GM23248 (cell line): ENCODE measurements at regions not wholly inside any gene's neighbourhood (a gene's known extent, or its start where the extent isn't known, plus 50 kb on each side); places are given as distances from the start of the nearest gene placed in this dataset.

Experiments
- DNase-seq: peaks from one replicate; pipeline ENCODE4 v3.0.0-alpha.2; 2015
- H2AFZ ChIP-seq: fragments of 200-600 bp; sonication (generic); 2 replicates; pipeline ENCODE4 v1.6.1; 2016; ENCODE audit warnings: antibody characterized with exemption
- H3F3A ChIP-seq: fragments of 200-600 bp; sonication (generic); 2 replicates; pipeline ENCODE4 v1.6.1; 2016; ENCODE audit warnings: mild to moderate bottlenecking, antibody characterized with exemption, mixed run types; ENCODE audit not compliant: insufficient read depth
- H3K27ac ChIP-seq: fragments of 200-600 bp; sonication (generic); 2 replicates; pipeline ENCODE4 v1.5.1; 2016; ENCODE audit warnings: mild to moderate bottlenecking
- H3K27me3 ChIP-seq: fragments of 200-600 bp; sonication (generic); replicated peaks from 2 replicates; pipeline ENCODE4 v1.6.1; 2016; ENCODE audit warnings: mild to moderate bottlenecking; ENCODE audit not compliant: insufficient read depth
- H3K36me3 ChIP-seq: fragments of 200-600 bp; sonication (generic); 2 replicates; pipeline ENCODE4 v1.6.1; 2016; ENCODE audit warnings: low read depth, mild to moderate bottlenecking
- H3K4me1 ChIP-seq: fragments of 200-600 bp; sonication (generic); 2 replicates; pipeline ENCODE4 v1.6.1; 2016; ENCODE audit warnings: mild to moderate bottlenecking; ENCODE audit not compliant: insufficient read depth
- H3K4me2 ChIP-seq: fragments of 200-600 bp; sonication (generic); one replicate; pipeline ENCODE4 v1.6.1; 2016; ENCODE audit warnings: mild to moderate bottlenecking; ENCODE audit not compliant: unreplicated experiment
- H3K4me3 ChIP-seq: fragments of 200-600 bp; sonication (generic); 2 replicates; pipeline ENCODE4 v1.5.1; 2016; ENCODE audit warnings: mild to moderate bottlenecking
- H3K79me2 ChIP-seq: fragments of 200-600 bp; sonication (generic); 2 replicates; pipeline ENCODE4 v1.6.1; 2016; ENCODE audit warnings: mild to moderate bottlenecking; ENCODE audit not compliant: insufficient read depth
- H3K9ac ChIP-seq: fragments of 200-600 bp; sonication (generic); 2 replicates; pipeline ENCODE4 v1.6.1; 2016; ENCODE audit warnings: mild to moderate bottlenecking
- H3K9me2 ChIP-seq: fragments of 200-600 bp; sonication (generic); 2 replicates; pipeline ENCODE4 v1.6.1; 2016; ENCODE audit warnings: mixed run types, mild to moderate bottlenecking, moderate library complexity; ENCODE audit not compliant: insufficient read depth
- H3K9me3 ChIP-seq: fragments of 200-600 bp; sonication (generic); one replicate; pipeline ENCODE4 v1.6.1; 2017; ENCODE audit warnings: low read depth
- H4K20me1 ChIP-seq: fragments of 200-600 bp; sonication (generic); 2 replicates; pipeline ENCODE4 v1.6.0; 2016; ENCODE audit not compliant: insufficient read depth
- EZH2 ChIP-seq: fragments of 200-600 bp; sonication (generic); IDR thresholded peaks from 2 replicates; pipeline ENCODE4 v1.6.1; 2018; ENCODE audit warnings: antibody characterized with exemption, mild to moderate bottlenecking; ENCODE audit not compliant: insufficient read depth, poor library complexity, severe bottlenecking
- EZH2phosphoT487 ChIP-seq: fragments of 200-600 bp; sonication (generic); IDR thresholded peaks from 2 replicates; pipeline ENCODE4 v1.6.1; 2018; ENCODE audit warnings: antibody characterized with exemption, moderate library complexity, mild to moderate bottlenecking, low read depth; ENCODE audit not compliant: insufficient read depth
- WGBS, 2 experiments: methylation state at CpG; one replicate each; pipeline ENCODE4 v1.1.6; 2015 to 2017; ENCODE audit warnings: low lambda C conversion rate in 2 of 2, low coverage in 1 of 2; ENCODE audit errors: missing lambda C conversion rate in 2 of 2; 5-methylcytosine and 5-hydroxymethylcytosine counted together
- in situ Hi-C: fragments of 300-500 bp; cut with MboI; formaldehyde crosslinking; loops from 2 replicates; pipeline ENCODE4 v1.15.0; 2020

DNA sequence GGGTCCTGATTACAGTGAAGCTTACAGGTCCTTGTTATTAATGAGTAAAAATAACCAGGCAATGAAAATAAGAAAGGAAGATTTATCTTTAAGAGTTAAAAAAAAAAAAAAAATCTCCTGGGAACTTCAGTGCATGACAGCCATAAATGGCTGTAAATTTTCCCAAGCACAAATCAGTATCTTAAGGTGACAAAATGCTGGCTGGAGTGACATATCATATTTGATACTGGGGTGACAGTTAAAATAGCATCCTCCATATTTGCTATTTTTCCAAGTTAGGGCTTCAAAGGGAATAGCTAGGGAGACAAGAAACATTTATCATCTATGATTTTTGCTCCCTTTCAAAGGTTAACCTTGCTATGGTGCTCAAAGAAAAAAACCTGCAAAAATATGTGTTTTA, 226.6 kb downstream of the PRDM2 start:
- Histone ChIP-seq H3K9me2 (no peaks in the 10 kb centered on the region), H3K36me3 (no peaks in the 10 kb centered on the region), H3K4me3 (no peak overlapping the region), H2AFZ (no peak overlapping the region), H3K4me2 (no peak overlapping the region), H3K79me2 (no peaks in the 10 kb centered on the region), H3K9me3 (no peaks in the 10 kb centered on the region), H4K20me1 (no peaks in the 10 kb centered on the region), H3K4me1 (no peaks in the 10 kb centered on the region), H3K27me3 (no peaks in the 10 kb centered on the region), H3K9ac (no peak overlapping the region), H3K27ac (no peak overlapping the region), H3F3A (no peaks in the 10 kb centered on the region)
- TF ChIP-seq EZH2 (no peak), EZH2phosphoT487 (no peak)
- in situ Hi-C loops: no loop called here
- DNase-seq: no peak

DNA sequence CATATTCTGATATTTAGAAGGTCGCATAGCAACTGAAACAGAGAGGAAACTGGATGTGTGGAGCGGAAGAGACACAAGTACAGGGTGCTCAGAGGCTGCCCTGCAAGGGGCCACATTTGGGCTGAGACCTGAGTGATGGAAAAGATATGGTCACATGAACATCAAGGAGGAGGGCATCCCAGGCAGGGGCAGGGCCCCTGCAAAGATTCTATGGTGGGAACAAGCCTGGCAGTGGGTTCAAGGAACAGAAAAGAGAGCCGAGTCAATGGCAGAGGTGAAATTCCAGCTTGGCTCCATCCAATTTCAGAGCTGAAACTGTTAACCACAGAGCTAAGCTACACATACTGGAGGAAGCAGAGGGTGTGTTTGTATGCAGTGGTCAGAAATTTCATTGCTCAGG, 227.7 kb downstream of the PRDM2 start:
- Histone ChIP-seq H3K9me3 (no peaks in the 10 kb centered on the region), H3K9ac (no peak overlapping the region), H3K36me3 (no peaks in the 10 kb centered on the region), H4K20me1 (no peaks in the 10 kb centered on the region), H3K27ac (no peak overlapping the region), H3K9me2 (no peaks in the 10 kb centered on the region), H3K27me3 (no peaks in the 10 kb centered on the region), H3K4me2 (no peak overlapping the region), H3K4me1 (no peaks in the 10 kb centered on the region), H3K4me3 (no peak overlapping the region), H2AFZ (no peak overlapping the region), H3K79me2 (no peaks in the 10 kb centered on the region), H3F3A (no peaks in the 10 kb centered on the region)
- in situ Hi-C loops: no loop called here
- TF ChIP-seq EZH2 (no peak), EZH2phosphoT487 (no peak)
- WGBS, 2 experiments: 70 to 74% methylated on average over 3 of the region's 3 CpGs
- no peak for DNase-seq

DNA sequence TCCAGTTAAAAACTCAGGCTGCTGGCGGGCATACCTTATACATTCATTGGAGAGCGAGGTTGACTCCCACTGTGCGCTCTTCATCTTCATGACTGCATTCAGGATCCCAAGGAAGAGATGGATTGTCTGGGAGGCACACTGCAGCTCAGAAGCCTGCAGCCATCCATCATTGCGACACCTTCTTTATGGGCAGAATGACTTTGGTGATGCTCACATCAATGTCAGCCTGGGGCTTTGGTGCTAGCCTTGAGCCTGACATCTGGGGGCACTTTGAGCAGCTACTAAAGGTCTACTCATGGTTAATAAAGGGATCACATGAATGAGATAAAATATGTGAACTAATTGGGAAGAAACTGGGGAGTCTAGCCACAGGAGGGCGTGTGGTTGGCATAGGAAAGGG, 229.3 kb downstream of the PRDM2 start:
- no peak for DNase-seq
- in situ Hi-C loops: no loop called here
- H4K20me1 ChIP-seq: no peaks in the 10 kb centered on the region

DNA sequence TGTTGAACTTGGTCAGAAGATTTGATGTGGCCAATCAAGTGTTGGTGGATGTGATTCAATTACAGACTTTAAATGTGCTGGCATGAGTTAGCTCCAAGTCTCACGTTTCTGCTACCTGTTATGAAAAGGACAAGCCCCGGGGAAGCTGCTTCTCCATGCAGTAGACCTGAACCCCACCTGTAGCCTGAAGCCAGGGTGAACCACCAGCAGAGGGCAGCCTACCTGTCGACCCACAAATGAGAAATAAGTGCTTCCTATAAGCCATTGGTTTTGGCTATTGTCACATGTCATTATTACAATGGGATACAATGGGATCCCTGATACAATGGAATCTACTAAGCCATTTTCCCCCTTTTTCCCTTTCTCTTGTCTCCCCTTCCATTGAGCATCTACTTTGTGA, 230.2 kb downstream of the PRDM2 start:
- H3K4me2 ChIP-seq: no peak overlapping the region
- no peak for TF ChIP-seq EZH2
- TF ChIP-seq EZH2phosphoT487: no peak
- H3K9me2 ChIP-seq: no peaks in the 10 kb centered on the region
- H3K9me3 ChIP-seq: no peaks in the 10 kb centered on the region
- H3K9ac ChIP-seq: no peak overlapping the region
- no peak overlapping the region for H3K27ac ChIP-seq
- H3K4me1 ChIP-seq: no peaks in the 10 kb centered on the region
- no peaks in the 10 kb centered on the region for H4K20me1 ChIP-seq
- no peaks in the 10 kb centered on the region for H3F3A ChIP-seq
- in situ Hi-C loops: no loop called here
- no peaks in the 10 kb centered on the region for H3K36me3 ChIP-seq
- H3K4me3 ChIP-seq: no peak overlapping the region
- no peak overlapping the region for H2AFZ ChIP-seq
- H3K79me2 ChIP-seq: no peaks in the 10 kb centered on the region
- WGBS, 2 experiments: 25 to 37% methylated on average over 3 of the region's 3 CpGs
- DNase-seq: no peak
- H3K27me3 ChIP-seq: no peaks in the 10 kb centered on the region

More for the DNA sequence above, 229.3 kb downstream of the PRDM2 start:
- Histone ChIP-seq H3F3A (no peaks in the 10 kb centered on the region), H3K9ac (no peak overlapping the region), H3K4me2 (no peak overlapping the region), H3K4me3 (no peak overlapping the region), H3K4me1 (no peaks in the 10 kb centered on the region), H3K9me2 (no peaks in the 10 kb centered on the region), H3K27ac (no peak overlapping the region), H3K27me3 (no peaks in the 10 kb centered on the region), H2AFZ (no peak overlapping the region), H3K79me2 (no peaks in the 10 kb centered on the region), H3K36me3 (no peaks in the 10 kb centered on the region), H3K9me3 (no peaks in the 10 kb centered on the region)
- TF ChIP-seq EZH2phosphoT487 (no peak), EZH2 (no peak)
- 70 to 73% methylated on average over 5 of the region's 5 CpGs for whole genome bisulfite sequencing, 2 experiments

DNA sequence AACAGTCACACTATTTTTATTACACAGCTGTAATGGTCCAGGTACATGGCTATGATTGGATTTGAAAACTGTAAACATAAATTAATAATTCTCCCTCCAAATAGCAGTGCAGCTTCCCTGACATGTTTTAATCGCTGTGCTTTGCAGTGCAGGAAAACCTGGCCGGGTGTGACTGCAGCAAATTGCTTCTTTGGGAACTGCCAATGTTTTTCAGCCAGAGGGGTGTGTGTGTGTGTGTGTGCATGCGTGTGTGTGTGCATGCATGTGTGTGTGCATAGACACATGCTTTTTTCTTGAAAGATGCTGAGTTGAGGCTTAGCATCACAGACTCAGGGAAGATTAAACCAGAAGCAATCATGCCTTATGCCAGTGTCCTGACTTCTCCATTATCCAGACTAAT, 231.2 kb downstream of the PRDM2 start:
- Histone ChIP-seq H3K27ac (no peak overlapping the region), H3K9me3 (no peaks in the 10 kb centered on the region), H3K27me3 (no peaks in the 10 kb centered on the region), H3K4me3 (no peak overlapping the region), H3K4me2 (no peak overlapping the region), H3K9ac (no peak overlapping the region), H3K9me2 (no peaks in the 10 kb centered on the region), H3K79me2 (no peaks in the 10 kb centered on the region), H2AFZ (no peak overlapping the region), H3F3A (no peaks in the 10 kb centered on the region), H3K4me1 (no peaks in the 10 kb centered on the region), H4K20me1 (no peaks in the 10 kb centered on the region), H3K36me3 (no peaks in the 10 kb centered on the region)
- in situ Hi-C loops: no loop called here
- TF ChIP-seq EZH2 (no peak), EZH2phosphoT487 (no peak)
- 10 to 20% methylated on average over 3 of the region's 3 CpGs for WGBS, 2 experiments
- no peak for DNase-seq
